ENCODE measurements at regions not wholly inside any gene's neighbourhood (a gene's known extent, or its start where the extent isn't known, plus 50 kb on each side); places are given as distances from the start of the nearest gene placed in this dataset.

GRCh38 chrX:10358958-10359357, 202.2 kb downstream of the CLCN4 start:
- Histone ChIP-seq H3K36me3 (ENCODE audit: control insufficient read depth, insufficient read depth, low read length) (no peaks in the 10 kb centered on the region), H3K4me3 (ENCODE audit: low read length) (no peak overlapping the region), H3K4me1 (ENCODE audit: control insufficient read depth, insufficient read depth, low read length) (no peaks in the 10 kb centered on the region), H3K27ac (ENCODE audit: low read depth, low read length) (no peak overlapping the region), H3K27me3 (ENCODE audit: control insufficient read depth, insufficient read depth, low read length) (no peaks in the 10 kb centered on the region), H3K9ac (ENCODE audit: low read length) (no peak overlapping the region)

DNA sequence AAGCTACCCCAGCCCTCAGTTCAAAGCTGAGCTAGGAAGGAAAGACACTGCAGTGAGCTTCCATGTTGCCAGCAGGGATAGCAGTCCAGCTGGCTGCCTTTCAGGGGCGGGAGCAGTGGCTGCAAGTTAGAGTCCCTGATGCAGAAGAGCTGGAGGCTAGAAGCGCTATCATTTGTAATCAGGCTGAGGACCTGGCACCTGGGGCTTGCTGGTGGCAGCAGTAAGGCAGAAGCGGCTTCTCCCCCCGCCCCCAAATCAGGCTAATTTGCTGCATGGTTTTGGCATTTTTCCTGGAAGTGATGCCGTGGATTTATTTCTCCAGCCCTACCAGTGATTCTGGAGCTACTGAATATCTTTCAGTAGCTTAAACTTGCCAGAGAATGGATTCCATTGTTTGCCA, 203.3 kb downstream of the CLCN4 start:
- Histone ChIP-seq H3K9ac (ENCODE audit: low read length) (no peak overlapping the region), H3K4me3 (ENCODE audit: low read length) (no peak overlapping the region), H3K36me3 (ENCODE audit: control insufficient read depth, insufficient read depth, low read length) (no peaks in the 10 kb centered on the region), H3K27ac (ENCODE audit: low read depth, low read length) (no peak overlapping the region), H3K4me1 (ENCODE audit: control insufficient read depth, insufficient read depth, low read length) (no peaks in the 10 kb centered on the region), H3K27me3 (ENCODE audit: control insufficient read depth, insufficient read depth, low read length) (no peaks in the 10 kb centered on the region)

DNA sequence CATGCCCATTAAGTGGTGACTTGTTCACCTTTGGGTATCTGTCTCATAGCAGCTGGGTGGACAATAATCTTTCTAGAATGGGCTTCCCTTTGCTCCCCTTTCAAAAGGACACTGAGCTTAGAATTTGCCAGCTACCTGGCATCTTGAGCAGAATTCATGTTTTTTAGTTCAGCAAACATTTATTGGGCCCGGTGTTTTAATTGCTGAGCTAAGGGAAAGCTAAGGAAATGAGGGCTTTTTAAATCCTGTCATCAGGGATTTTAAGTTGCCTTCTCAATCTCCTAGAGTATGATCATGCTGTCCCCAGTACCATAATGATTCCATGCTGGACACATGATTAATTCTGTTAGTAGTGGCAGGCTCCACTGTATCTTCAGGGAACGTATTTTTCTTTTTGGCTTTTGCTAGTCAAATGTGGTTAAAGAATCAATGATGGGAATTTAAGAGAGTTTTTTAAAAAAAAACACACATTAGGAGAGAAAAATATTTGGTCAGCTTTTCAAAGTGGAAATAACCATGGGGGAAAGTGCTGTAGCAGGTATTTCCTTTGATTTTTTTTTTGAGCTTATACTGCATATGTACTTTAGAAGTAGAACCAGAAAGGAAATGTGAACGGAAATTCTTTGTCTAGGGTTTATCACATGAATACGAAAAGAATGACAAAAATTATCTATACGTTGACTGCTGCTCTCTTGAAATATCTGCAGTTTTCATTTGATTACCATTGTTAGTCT, 208.9 kb downstream of the CLCN4 start:
- no peaks in the 10 kb centered on the region for H3K4me1 ChIP-seq (ENCODE audit: control insufficient read depth, insufficient read depth, low read length)
- H3K36me3 ChIP-seq (ENCODE audit: control insufficient read depth, insufficient read depth, low read length), result no peaks in the 10 kb centered on the region
- no peak overlapping the region for H3K4me3 ChIP-seq (ENCODE audit: low read length)
- no peak overlapping the region for H3K9ac ChIP-seq (ENCODE audit: low read length)
- H3K27ac ChIP-seq (ENCODE audit: low read depth, low read length), result no peak overlapping the region
- no peaks in the 10 kb centered on the region for H3K27me3 ChIP-seq (ENCODE audit: control insufficient read depth, insufficient read depth, low read length)

DNA sequence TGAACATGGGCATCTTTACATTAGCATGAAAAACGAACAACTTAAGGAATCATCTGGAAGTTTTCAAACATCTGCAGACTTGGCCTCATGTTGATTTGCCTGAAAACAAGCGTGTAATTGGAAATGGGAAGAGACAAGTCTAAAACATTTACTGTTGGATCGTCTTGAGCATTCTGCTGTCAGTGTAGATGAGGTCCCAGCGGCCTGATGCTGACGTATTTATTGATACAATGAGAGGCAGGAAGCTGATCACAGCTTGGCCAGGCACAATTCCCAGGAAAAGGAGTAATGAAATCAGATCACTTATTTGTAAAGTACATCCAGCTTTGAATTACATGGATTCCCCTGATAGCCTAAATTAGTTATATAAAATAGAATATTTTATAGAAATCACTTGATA, 210.6 kb downstream of the CLCN4 start:
- H3K27ac ChIP-seq (ENCODE audit: low read depth, low read length), result no peak overlapping the region
- H3K27me3 ChIP-seq (ENCODE audit: control insufficient read depth, insufficient read depth, low read length), result no peaks in the 10 kb centered on the region
- no peaks in the 10 kb centered on the region for H3K36me3 ChIP-seq (ENCODE audit: control insufficient read depth, insufficient read depth, low read length)
- no peak overlapping the region for H3K9ac ChIP-seq (ENCODE audit: low read length)
- H3K4me3 ChIP-seq (ENCODE audit: low read length), result no peak overlapping the region
- H3K4me1 ChIP-seq (ENCODE audit: control insufficient read depth, insufficient read depth, low read length), result no peaks in the 10 kb centered on the region

DNA sequence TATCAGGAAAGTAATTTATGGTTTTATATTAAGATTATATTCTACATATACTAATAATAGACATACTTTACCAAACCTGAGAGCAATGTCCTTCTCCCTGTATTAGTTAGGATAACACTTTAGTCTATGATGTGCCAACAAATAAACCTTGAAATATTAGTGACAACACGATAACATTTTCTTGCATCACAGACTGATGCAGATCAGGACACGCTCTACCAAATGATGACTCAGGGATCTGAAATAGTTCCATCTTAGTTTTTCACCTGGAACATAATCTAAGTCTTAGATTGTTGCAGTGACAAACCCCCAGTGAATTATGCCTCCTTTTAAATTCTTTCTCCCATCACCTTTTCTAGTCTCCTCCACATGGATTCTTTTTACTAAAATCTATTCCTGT, 214.2 kb downstream of the CLCN4 start:
- no peaks in the 10 kb centered on the region for H3K4me1 ChIP-seq (ENCODE audit: control insufficient read depth, insufficient read depth, low read length)
- no peaks in the 10 kb centered on the region for H3K36me3 ChIP-seq (ENCODE audit: control insufficient read depth, insufficient read depth, low read length)
- no peak overlapping the region for H3K27ac ChIP-seq (ENCODE audit: low read depth, low read length)
- no peak overlapping the region for H3K4me3 ChIP-seq (ENCODE audit: low read length)
- no peaks in the 10 kb centered on the region for H3K27me3 ChIP-seq (ENCODE audit: control insufficient read depth, insufficient read depth, low read length)
- H3K9ac ChIP-seq (ENCODE audit: low read length), result no peak overlapping the region

DNA sequence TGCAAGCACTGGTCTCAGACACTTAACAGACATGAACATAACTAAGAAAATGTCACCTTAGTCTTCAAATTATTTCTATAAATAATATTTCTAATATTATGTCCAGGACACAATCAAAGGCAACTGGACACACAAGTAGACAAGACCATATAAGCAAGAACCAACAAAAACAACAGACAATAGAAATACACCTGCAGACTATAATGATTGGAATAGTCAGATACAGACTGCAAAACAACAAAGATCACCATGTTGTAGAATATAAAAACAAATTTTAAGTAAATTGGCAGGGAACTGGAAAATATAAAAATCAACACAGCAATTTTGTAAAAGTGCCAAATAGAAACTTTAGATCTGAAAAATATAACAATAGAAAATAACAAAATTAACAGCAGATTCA, 220.7 kb downstream of the CLCN4 start:
- Histone ChIP-seq H3K27me3 (ENCODE audit: control insufficient read depth, insufficient read depth, low read length) (no peaks in the 10 kb centered on the region), H3K27ac (ENCODE audit: low read depth, low read length) (no peak overlapping the region), H3K9ac (ENCODE audit: low read length) (no peak overlapping the region), H3K36me3 (ENCODE audit: control insufficient read depth, insufficient read depth, low read length) (no peaks in the 10 kb centered on the region), H3K4me3 (ENCODE audit: low read length) (no peak overlapping the region), H3K4me1 (ENCODE audit: control insufficient read depth, insufficient read depth, low read length) (peaks cover 2% of the 10 kb centered on the region)

DNA sequence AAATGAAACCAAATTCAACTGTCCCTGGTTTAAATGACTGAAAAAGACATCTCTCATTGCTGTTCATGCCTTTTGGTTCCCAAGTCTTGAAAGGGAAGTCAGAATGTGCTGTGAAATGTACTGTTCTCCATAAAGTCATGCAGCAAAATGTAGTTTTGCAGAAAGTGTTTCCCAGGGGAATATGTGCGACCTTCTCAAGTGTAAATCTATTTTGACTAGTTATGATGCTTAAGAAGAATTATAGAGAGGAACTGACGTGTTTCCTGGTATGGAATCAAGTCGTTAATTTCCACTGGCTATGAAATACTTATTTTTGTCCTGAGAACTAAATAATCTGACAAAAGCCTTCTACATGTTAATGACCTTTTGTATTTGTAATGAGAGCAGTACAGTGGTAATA, 223.1 kb downstream of the CLCN4 start:
- Histone ChIP-seq H3K4me1 (ENCODE audit: control insufficient read depth, insufficient read depth, low read length) (peaks cover 5% of the 10 kb centered on the region), H3K36me3 (ENCODE audit: control insufficient read depth, insufficient read depth, low read length) (no peaks in the 10 kb centered on the region), H3K27ac (ENCODE audit: low read depth, low read length) (no peak overlapping the region), H3K9ac (ENCODE audit: low read length) (no peak overlapping the region), H3K4me3 (ENCODE audit: low read length) (no peak overlapping the region), H3K27me3 (ENCODE audit: control insufficient read depth, insufficient read depth, low read length) (no peaks in the 10 kb centered on the region)

DNA sequence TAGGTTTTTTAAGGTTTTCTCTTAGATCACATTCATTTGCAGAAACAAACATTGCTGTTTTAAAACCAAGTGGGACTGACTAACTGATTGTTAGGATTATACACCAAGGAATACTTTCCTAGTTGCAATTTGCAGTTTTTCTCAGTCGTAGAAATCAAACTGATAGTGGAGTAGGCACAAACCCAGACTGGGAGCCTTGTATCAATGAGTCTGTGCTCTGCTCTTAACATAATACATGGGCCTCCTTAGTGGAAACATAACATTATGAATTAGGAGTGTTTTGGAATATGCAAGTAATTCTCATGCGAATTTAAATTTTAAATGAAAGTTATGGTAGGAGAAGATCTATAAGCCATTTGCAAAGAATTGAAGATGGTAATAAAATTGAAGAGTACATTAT, 223.5 kb downstream of the CLCN4 start:
- H3K27me3 ChIP-seq (ENCODE audit: control insufficient read depth, insufficient read depth, low read length), result no peaks in the 10 kb centered on the region
- H3K4me3 ChIP-seq (ENCODE audit: low read length), result no peak overlapping the region
- peaks cover 5% of the 10 kb centered on the region for H3K4me1 ChIP-seq (ENCODE audit: control insufficient read depth, insufficient read depth, low read length)
- no peak overlapping the region for H3K9ac ChIP-seq (ENCODE audit: low read length)
- no peaks in the 10 kb centered on the region for H3K36me3 ChIP-seq (ENCODE audit: control insufficient read depth, insufficient read depth, low read length)
- H3K27ac ChIP-seq (ENCODE audit: low read depth, low read length), result peak overlapping the region; percentile 40

GRCh38 chrX:10381193-10381592, 224.4 kb downstream of the CLCN4 start:
- H3K27ac ChIP-seq (ENCODE audit: low read depth, low read length), result no peak overlapping the region
- no peaks in the 10 kb centered on the region for H3K27me3 ChIP-seq (ENCODE audit: control insufficient read depth, insufficient read depth, low read length)
- H3K4me3 ChIP-seq (ENCODE audit: low read length), result no peak overlapping the region
- no peaks in the 10 kb centered on the region for H3K36me3 ChIP-seq (ENCODE audit: control insufficient read depth, insufficient read depth, low read length)
- peaks cover 5% of the 10 kb centered on the region for H3K4me1 ChIP-seq (ENCODE audit: control insufficient read depth, insufficient read depth, low read length)
- no peak overlapping the region for H3K9ac ChIP-seq (ENCODE audit: low read length)

- no peak overlapping the region for H3K4me3 ChIP-seq (ENCODE audit: low read length)
- peaks cover 5% of the 10 kb centered on the region for H3K4me1 ChIP-seq (ENCODE audit: control insufficient read depth, insufficient read depth, low read length)
- H3K9ac ChIP-seq (ENCODE audit: low read length), result no peak overlapping the region
- no peak overlapping the region for H3K27ac ChIP-seq (ENCODE audit: low read depth, low read length)
- H3K36me3 ChIP-seq (ENCODE audit: control insufficient read depth, insufficient read depth, low read length), result no peaks in the 10 kb centered on the region
- no peaks in the 10 kb centered on the region for H3K27me3 ChIP-seq (ENCODE audit: control insufficient read depth, insufficient read depth, low read length)
Observed at GRCh38 chrX:10387011-10387410, 230.2 kb downstream of the CLCN4 start.

DNA sequence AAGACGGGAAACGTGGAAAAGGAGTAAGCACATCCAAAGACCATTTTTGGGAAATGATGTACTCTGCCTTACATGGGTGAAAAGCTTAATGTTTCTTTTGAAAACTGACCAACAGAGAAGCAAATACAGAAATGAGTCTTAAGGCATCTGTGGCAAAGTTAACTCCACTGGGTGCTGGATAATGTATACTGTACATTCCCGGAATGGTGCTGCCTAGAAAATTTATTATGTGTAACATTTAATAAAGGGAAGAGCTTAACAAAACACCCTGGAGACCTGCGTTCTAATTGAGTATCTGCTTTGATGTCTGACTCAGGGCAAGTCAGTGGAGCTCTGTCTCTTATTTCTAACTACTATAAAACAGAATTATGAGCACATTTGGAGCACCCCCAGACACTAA, 230.2 kb downstream of the MID1 start:
- H3K27ac ChIP-seq (ENCODE audit: low read depth, low read length), result peak overlapping the region; percentile 66
- H3K4me3 ChIP-seq (ENCODE audit: low read length), result no peak overlapping the region
- H3K27me3 ChIP-seq (ENCODE audit: control insufficient read depth, insufficient read depth, low read length), result no peaks in the 10 kb centered on the region
- H3K36me3 ChIP-seq (ENCODE audit: control insufficient read depth, insufficient read depth, low read length), result no peaks in the 10 kb centered on the region
- peaks cover 2% of the 10 kb centered on the region for H3K4me1 ChIP-seq (ENCODE audit: control insufficient read depth, insufficient read depth, low read length)
- H3K9ac ChIP-seq (ENCODE audit: low read length), result no peak overlapping the region

DNA sequence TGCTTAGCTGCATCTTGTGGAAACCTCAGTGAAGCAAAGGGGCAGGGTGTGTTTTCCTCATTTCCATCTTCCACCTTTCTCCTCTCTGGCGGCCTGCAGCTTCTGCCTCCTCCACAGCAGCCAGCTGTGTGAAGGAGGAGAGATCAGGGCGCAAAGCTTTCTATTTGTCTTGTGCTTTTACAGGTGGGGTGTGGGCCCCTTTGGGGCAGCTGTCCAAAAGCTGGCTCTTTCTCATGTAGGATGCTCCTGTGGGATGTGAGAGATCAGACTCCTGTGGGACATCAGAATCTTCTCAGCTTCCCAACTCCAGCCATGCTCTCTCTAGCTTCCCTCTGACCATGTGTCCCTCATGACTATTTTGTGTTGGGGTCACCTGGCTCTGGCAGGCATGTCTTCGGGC, 227.1 kb downstream of the MID1 start:
- Histone ChIP-seq H3K36me3 (ENCODE audit: control insufficient read depth, insufficient read depth, low read length) (no peaks in the 10 kb centered on the region), H3K27ac (ENCODE audit: low read depth, low read length) (no peak overlapping the region), H3K4me1 (ENCODE audit: control insufficient read depth, insufficient read depth, low read length) (peaks cover 2% of the 10 kb centered on the region), H3K27me3 (ENCODE audit: control insufficient read depth, insufficient read depth, low read length) (no peaks in the 10 kb centered on the region), H3K4me3 (ENCODE audit: low read length) (no peak overlapping the region), H3K9ac (ENCODE audit: low read length) (no peak overlapping the region)

GRCh38 chrX:10393899-10394298, 226.5 kb downstream of the MID1 start:
- H3K4me3 ChIP-seq (ENCODE audit: low read length), result no peak overlapping the region
- no peaks in the 10 kb centered on the region for H3K27me3 ChIP-seq (ENCODE audit: control insufficient read depth, insufficient read depth, low read length)
- H3K27ac ChIP-seq (ENCODE audit: low read depth, low read length), result no peak overlapping the region
- H3K9ac ChIP-seq (ENCODE audit: low read length), result no peak overlapping the region
- no peaks in the 10 kb centered on the region for H3K36me3 ChIP-seq (ENCODE audit: control insufficient read depth, insufficient read depth, low read length)
- no peaks in the 10 kb centered on the region for H3K4me1 ChIP-seq (ENCODE audit: control insufficient read depth, insufficient read depth, low read length)

Measured in rectal smooth muscle tissue (tissue), 1 donor.